HEK293T (cell line): ENCODE measurements at regions not wholly inside any gene's neighbourhood (a gene's known extent, or its start where the extent isn't known, plus 50 kb on each side); places are given as distances from the start of the nearest gene placed in this dataset.

Experiments used
- BHLHE40 ChIP-seq: fragments of 450-650 bp; IDR thresholded peaks from 2 replicates; pipeline ENCODE4 v1.6.1; 2016; ENCODE audit warnings: mild to moderate bottlenecking, moderate library complexity, borderline replicate concordance
- ELF4 ChIP-seq: fragments of 450-650 bp; IDR thresholded peaks from 2 replicates; pipeline ENCODE4 v1.6.1; 2017; ENCODE audit warnings: antibody characterized with exemption
- FOXA1 ChIP-seq: fragments of 450-650 bp; IDR thresholded peaks from 2 replicates; pipeline ENCODE4 v1.6.1; 2016; ENCODE audit warnings: mild to moderate bottlenecking
- FOXM1 ChIP-seq: fragments of 450-650 bp; IDR thresholded peaks from 2 replicates; pipeline ENCODE4 v1.6.1; 2017; ENCODE audit warnings: mild to moderate bottlenecking, borderline replicate concordance
- L3MBTL2 ChIP-seq: fragments of 450-650 bp; conservative IDR thresholded peaks from 2 replicates; pipeline ENCODE4 v1.6.1; 2016; ENCODE audit warnings: mild to moderate bottlenecking
- NFRKB ChIP-seq: fragments of 450-650 bp; IDR thresholded peaks from 2 replicates; pipeline ENCODE4 v1.6.1; 2016; ENCODE audit warnings: mild to moderate bottlenecking, moderate library complexity
- PKNOX1 ChIP-seq: fragments of 450-650 bp; IDR thresholded peaks from 2 replicates; pipeline ENCODE4 v1.6.1; 2016
- SP1 ChIP-seq: fragments of 450-650 bp; IDR thresholded peaks from 2 replicates; pipeline ENCODE4 v1.6.1; 2017
- SUZ12 ChIP-seq: fragments of 450-650 bp; IDR thresholded peaks from 2 replicates; pipeline ENCODE4 v1.6.1; 2016; ENCODE audit warnings: mild to moderate bottlenecking
- TARDBP ChIP-seq: fragments of 450-650 bp; IDR thresholded peaks from 2 replicates; pipeline ENCODE4 v1.6.1; 2016
- ZNF384 ChIP-seq: fragments of 450-650 bp; IDR thresholded peaks from 2 replicates; pipeline ENCODE4 v1.6.1; 2016

- TF ChIP-seq ZNF384 (no peak), PKNOX1 (no peak), ELF4 (no peak), SP1 (no peak), TARDBP (no peak), BHLHE40 (no peak), NFRKB (no peak), FOXM1 (no peak), FOXA1 (no peak), L3MBTL2 (no peak), SUZ12 (no peak)
These were observed 380.6 kb upstream of the ST6GAL2 start for GRCh38 chr2:107266555-107266954.
